WI38 (cell line): ENCODE measurements at regions not wholly inside any gene's neighbourhood (a gene's known extent, or its start where the extent isn't known, plus 50 kb on each side); places are given as distances from the start of the nearest gene placed in this dataset.

ENCODE experiments used
- H3K4me3 ChIP-seq: 2 replicates; pipeline ENCODE4 v1.5.1; 2011; ENCODE audit warnings: low read depth, mild to moderate bottlenecking, control low read depth, low read length
- TF ChIP-seq, protein P1 (sequence below): IDR thresholded peaks from 2 replicates; pipeline ENCODE4 v1.5.1; 2012; ENCODE audit warnings: low read depth, mild to moderate bottlenecking, control low read depth, low read length

DNA sequence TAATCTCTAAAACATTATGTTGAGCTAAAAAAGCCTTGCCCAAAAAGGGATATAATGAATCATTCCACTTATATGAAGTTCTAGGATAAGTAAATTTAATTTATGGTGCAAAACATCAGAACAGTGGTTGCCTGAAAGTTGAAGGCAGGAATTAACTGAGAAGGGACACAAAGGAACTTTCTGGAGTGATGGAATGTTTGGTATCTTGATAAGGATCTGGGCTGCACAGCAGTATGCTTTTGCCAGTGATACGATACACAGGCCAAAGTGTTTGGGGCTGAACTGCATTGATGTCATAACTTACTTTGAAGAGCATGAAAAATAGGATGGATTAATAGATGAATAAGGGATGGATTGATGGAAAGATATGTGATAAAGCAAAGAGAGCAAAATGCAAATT lies 146.1 kb upstream of the LRFN2 start:
- TF ChIP-seq, protein P1, sequence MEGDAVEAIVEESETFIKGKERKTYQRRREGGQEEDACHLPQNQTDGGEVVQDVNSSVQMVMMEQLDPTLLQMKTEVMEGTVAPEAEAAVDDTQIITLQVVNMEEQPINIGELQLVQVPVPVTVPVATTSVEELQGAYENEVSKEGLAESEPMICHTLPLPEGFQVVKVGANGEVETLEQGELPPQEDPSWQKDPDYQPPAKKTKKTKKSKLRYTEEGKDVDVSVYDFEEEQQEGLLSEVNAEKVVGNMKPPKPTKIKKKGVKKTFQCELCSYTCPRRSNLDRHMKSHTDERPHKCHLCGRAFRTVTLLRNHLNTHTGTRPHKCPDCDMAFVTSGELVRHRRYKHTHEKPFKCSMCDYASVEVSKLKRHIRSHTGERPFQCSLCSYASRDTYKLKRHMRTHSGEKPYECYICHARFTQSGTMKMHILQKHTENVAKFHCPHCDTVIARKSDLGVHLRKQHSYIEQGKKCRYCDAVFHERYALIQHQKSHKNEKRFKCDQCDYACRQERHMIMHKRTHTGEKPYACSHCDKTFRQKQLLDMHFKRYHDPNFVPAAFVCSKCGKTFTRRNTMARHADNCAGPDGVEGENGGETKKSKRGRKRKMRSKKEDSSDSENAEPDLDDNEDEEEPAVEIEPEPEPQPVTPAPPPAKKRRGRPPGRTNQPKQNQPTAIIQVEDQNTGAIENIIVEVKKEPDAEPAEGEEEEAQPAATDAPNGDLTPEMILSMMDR = no peak
- H3K4me3 ChIP-seq = no peak overlapping the region

DNA sequence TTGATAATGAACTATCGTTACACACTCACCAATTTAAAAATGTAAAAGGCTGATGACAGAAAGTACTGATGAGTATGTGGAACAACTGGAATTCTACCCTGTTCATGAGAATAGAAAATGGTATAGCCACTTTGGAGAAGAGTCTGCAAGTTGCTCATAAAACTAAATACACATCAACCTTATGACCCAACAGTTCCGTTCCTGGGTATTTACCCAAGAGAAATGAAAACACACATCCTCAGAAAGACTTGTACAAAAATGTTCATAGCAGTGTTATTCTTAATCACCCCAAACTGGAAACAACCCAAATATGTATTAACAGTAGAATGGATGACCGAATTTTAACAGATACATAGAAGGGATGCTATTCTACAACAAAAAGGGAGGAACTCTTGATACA lies 145.7 kb upstream of the LRFN2 start:
- no peak overlapping the region for H3K4me3 ChIP-seq
- TF ChIP-seq, protein P1 = no peak

DNA sequence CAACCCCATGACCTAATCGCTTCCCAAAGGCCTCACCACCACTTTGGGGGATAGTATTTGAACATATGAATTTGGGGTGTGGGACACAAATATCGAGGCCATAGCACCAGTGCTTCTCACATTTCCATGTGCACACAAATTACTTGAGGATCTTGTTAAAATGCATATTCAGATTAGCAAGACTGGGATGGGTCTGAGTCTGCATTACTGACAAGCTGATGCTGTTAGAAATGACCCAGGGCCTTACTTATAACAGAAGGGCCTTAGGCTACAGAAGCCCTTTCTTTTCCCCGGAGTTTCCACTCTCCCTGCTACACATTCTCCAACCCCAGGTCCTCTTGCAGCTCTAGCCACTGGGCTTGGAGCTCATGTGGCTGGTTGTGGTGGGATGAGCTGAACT lies 141.5 kb upstream of the LRFN2 start:
- no peak overlapping the region for H3K4me3 ChIP-seq
- TF ChIP-seq, protein P1 = no peak

DNA sequence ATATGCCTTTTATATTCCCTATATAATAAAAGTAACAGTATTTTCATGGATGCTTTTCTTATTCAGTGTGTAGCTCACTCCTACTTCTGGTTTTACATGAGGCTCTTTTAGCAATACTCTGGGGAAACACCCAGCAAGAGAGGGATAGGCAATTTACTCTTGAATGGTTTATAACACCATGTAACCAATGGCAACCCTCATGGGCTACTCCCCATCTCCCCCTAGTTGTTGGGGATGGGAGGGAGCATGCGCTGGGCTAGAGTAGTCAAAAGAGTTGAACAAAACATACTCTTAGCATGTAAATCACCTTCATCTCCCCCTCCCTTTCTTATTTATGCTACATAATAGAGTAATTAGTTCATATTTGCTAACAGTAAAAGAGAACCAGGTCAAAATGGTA lies 140.1 kb upstream of the LRFN2 start:
- TF ChIP-seq, protein P1 = no peak
- no peak overlapping the region for H3K4me3 ChIP-seq

DNA sequence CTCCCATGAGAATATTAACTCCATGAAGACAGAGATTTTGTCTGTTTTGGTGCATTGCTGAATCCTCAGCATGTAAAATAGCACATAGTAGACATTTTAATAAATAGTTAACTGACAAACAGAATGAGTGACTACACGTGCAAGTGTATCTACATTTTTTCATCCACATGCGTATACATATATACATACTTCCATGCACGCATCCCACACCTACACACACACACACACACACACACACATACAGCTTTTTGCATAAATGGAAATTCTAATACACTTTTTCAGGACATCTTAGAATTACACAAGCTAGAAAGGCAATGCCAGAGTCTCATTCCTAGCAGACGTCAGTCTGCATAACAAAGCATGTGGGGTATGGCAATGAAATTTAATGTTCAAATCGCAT lies 139.7 kb upstream of the LRFN2 start:
- no peak overlapping the region for H3K4me3 ChIP-seq
- TF ChIP-seq, protein P1 = no peak

DNA sequence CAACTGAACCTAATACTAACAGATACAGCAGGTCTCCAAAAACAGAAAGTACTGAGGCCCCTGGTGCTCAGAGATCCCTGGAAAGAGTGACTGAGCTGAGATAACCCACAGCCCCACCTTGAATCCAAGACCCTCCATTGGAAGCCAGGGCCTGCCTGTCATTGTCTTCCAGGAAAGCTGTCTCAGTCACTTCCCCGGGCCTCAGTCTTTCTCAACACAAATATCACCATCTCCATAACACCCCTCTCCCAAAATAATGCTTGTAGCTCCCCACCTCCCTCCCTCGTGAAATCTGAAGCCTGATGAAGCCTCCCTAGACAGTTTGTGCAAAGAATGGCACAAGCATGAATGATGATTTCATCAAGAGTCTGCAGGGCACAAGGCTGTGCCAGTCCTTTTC lies 138.2 kb upstream of the LRFN2 start:
- TF ChIP-seq, protein P1 = no peak
- H3K4me3 ChIP-seq = no peak overlapping the region

DNA sequence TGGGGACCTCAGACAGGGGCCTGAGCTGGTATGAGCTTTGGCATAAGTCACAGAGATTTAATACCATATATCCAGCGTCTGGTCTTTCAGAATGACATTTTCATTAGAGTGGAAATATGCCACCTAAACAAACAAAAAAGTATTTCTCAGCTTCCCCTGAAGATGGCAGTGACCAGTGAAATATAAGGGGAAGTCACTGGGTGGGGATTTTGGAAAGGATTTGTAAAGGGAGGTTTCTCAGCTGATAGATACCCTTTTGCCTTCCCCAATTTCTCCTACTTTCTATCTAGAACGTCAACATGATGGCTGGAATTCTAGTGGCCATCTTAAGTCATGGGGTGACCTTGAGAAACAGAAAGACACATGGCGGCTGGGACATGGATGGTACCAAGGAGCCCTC lies 137.7 kb upstream of the LRFN2 start:
- TF ChIP-seq, protein P1 = no peak
- H3K4me3 ChIP-seq = no peak overlapping the region
